ENCODE measurements at regions not wholly inside any gene's neighbourhood (a gene's known extent, or its start where the extent isn't known, plus 50 kb on each side); places are given as distances from the start of the nearest gene placed in this dataset.

DNA sequence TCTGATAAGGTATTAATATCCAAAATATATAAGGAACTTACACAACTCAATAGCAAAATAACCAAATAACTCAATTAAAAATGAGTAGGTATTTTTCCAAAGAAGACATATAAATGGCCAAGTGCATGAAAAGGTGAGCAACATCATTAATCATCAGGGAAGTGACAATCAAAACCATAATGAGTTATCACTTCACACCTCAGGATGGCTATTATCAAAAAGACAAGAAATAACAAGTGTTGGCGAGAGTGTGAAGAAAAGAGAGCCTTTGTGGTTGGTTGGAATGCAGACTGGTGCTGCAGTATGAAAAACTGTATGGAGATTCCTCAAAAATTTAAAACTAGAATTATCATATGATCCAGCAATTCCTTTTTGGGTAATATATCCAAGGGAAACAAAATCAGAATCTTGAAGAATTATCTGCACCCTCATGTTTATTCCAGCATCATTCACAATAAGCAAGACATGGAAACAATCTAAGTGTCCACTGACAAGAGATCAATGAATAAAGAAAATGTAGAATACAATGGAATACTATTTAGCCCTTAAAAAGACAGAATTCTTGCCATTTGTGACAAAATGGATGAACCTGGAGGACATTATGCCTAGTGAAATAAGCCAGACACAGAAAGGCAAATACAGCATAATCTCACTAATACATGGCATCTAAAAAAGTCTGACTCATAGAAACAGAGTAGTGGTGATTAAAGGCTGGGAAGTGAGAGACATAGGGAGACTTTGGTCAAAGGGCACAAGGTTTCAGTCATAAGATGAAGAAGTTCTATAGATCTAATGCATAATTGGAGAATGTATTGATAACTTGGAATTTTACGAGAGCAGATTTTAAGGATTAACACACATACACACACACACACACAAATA, 175.6 kb downstream of the FOXA2 start:
- Mint-ChIP-seq H3K4me3 (no peak overlapping the region), H3K27me3 (no peaks in the 10 kb centered on the region), H3K9me3 (peaks cover 2% of the 10 kb centered on the region), H3K36me3 (ENCODE audit: low read depth) (no peaks in the 10 kb centered on the region), H3K27ac (no peak overlapping the region), H3K4me1 (peaks cover 2% of the 10 kb centered on the region)
- TF ChIP-seq, protein P1, sequence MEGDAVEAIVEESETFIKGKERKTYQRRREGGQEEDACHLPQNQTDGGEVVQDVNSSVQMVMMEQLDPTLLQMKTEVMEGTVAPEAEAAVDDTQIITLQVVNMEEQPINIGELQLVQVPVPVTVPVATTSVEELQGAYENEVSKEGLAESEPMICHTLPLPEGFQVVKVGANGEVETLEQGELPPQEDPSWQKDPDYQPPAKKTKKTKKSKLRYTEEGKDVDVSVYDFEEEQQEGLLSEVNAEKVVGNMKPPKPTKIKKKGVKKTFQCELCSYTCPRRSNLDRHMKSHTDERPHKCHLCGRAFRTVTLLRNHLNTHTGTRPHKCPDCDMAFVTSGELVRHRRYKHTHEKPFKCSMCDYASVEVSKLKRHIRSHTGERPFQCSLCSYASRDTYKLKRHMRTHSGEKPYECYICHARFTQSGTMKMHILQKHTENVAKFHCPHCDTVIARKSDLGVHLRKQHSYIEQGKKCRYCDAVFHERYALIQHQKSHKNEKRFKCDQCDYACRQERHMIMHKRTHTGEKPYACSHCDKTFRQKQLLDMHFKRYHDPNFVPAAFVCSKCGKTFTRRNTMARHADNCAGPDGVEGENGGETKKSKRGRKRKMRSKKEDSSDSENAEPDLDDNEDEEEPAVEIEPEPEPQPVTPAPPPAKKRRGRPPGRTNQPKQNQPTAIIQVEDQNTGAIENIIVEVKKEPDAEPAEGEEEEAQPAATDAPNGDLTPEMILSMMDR (IDR thresholded peaks at IDR 0.05) = no peak
- DNase-seq (no peak), ATAC-seq (ENCODE audit: low read depth) (no peak)
- ChIA-PET CTCF (no interaction called here), POLR2A (no interaction called here)
- intact Hi-C loops (cut with micrococcal nuclease) = no loop called here

DNA sequence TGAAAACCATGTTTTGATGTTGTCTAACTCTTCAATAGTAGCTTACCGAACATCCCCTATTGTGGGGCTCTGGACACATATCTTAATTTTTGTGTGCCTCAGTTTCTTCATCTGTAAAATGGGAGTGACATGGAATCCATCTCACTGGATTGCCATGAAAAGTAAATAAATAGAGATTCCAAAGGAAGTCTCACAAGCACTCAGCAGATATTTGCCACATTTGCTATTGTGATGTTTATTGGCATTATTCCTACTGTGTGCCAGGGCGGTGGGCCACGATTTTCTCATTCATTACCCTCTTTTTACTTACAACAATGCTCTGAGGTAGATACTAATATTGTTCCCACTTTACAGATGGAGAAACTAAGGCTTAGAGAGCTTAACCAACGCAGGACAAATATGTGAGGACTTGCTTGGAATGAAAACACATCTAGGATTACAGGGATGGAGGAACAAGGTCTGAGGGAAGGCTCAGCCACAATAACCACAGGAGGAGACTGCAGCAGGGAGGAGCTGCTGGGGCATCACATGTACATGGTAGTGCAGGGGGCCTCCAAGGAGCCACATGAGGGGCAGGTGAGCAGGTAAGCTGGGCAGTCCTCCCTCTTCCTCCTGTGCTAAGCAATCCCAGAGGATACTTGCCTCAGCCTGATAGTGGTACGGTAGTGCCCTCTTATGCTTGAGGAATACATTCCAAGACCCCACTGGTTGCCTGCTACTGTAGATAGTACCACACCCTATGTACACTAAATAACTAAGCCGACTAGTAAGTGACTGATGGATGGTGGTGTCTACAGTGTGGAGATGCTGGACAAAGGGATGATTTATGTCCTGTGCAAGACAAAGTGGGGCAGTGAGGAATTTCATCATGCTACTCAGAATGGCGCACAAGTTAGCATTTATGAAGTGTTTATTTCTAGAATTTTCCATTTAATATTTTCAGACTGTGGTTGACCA, 176.9 kb downstream of the FOXA2 start:
- DNase-seq (no peak), ATAC-seq (ENCODE audit: low read depth) (no peak)
- Mint-ChIP-seq H3K4me1 (peaks cover 7% of the 10 kb centered on the region), H3K36me3 (ENCODE audit: low read depth) (no peaks in the 10 kb centered on the region), H3K27ac (no peak overlapping the region), H3K4me3 (no peak overlapping the region), H3K9me3 (peaks cover 2% of the 10 kb centered on the region), H3K27me3 (no peaks in the 10 kb centered on the region)
- intact Hi-C loops (cut with micrococcal nuclease) = no loop called here
- TF ChIP-seq, protein P1 (IDR thresholded peaks at IDR 0.05) = no peak
- ChIA-PET POLR2A (no interaction called here), CTCF (no interaction called here)

DNA sequence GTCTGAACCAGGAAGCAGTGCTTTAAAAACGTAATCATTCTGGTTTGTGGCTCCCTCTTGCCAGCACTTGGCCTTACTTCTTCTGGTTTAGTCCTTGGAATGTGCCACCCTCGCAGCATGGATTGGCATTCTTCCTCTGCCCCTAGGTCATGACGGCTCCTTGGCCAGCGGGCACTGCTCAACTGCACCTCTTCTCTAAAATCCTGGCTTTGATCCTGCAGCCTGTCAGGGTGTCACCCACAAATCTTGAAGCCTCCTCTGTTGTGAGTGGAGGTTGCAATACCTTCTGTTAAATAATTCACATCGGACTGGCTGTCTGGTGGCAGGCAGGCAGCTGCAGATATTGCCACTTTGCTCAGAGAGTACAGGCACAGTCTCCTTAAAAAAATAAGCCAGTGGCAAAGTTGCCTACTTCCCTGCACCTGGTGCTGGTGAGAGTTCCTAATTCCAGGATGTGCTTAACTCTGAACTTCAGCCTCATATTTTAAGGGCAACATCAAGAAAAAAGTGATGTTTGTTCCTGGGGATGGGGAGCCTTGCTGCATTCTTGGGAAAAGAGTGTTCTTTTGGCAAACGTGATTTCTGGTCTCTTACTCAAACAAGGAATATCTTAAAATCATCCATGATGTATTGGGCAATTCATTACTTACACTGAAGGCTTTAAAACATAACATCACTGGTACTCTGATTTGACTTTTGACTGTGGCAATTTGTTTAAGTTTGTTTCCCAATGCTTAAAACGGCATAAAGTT, 179.8 kb downstream of the FOXA2 start:
- H3K36me3 Mint-ChIP-seq (ENCODE audit: low read depth) = no peaks in the 10 kb centered on the region
- DNase-seq (no peak), ATAC-seq (ENCODE audit: low read depth) (no peak)
- no peak overlapping the region for H3K27ac Mint-ChIP-seq
- H3K9me3 Mint-ChIP-seq = peaks cover 2% of the 10 kb centered on the region
- peaks cover 2% of the 10 kb centered on the region for H3K27me3 Mint-ChIP-seq
- H3K4me3 Mint-ChIP-seq = no peak overlapping the region
- TF ChIP-seq, protein P1 (IDR thresholded peaks at IDR 0.05) = no peak
- ChIA-PET CTCF (no interaction called here), POLR2A (no interaction called here)
- intact Hi-C loops (cut with micrococcal nuclease) = no loop called here
- H3K4me1 Mint-ChIP-seq = peaks cover 7% of the 10 kb centered on the region

DNA sequence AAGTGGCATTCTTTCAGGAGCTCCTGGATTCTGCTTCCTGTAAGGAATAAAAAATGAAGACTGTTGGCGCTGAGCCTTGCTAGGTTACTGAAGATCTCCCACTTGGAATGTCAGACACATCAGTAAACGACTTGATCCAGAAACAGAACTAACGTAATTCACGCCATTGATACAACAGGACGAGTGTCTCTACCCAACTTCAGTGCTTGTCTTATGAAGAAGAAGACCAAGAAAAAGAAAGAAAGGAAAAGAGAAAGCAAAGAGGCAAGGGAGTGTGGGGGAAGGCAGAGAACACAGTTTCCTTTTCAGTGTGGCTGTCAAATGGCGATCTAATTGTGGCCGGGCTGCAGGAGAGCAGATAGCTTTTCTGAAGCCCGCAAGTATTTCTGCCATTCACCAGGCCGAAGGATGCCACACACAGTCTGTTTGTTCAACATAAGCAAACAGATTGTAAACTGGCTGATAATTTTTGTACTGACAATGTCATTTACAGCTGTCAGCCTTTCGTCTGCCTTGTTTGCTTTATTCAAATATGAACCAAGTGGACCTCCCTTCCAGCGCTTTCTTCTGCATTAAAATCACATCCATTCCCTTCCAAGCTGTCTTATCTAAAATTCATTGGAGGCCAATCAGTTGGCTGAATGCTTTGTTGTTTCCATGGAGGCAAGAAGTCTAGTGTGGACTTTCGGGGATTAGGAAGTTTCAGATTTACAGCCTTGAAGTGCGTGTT, 180.6 kb downstream of the FOXA2 start:
- no peaks in the 10 kb centered on the region for H3K9me3 Mint-ChIP-seq
- peaks cover 2% of the 10 kb centered on the region for H3K27me3 Mint-ChIP-seq
- H3K4me1 Mint-ChIP-seq = peaks cover 7% of the 10 kb centered on the region
- CTCF ChIA-PET = no interaction called here
- no peaks in the 10 kb centered on the region for H3K36me3 Mint-ChIP-seq (ENCODE audit: low read depth)
- ATAC-seq (ENCODE audit: low read depth) (no peak), DNase-seq (no peak)
- H3K4me3 Mint-ChIP-seq = peak overlapping the region; percentile 69
- intact Hi-C loops (cut with micrococcal nuclease) = no loop called here
- no peak overlapping the region for H3K27ac Mint-ChIP-seq
- POLR2A ChIA-PET = no interaction called here
- TF ChIP-seq, protein P1 (IDR thresholded peaks at IDR 0.05) = no peak
